ENCODE measurements at regions not wholly inside any gene's neighbourhood (a gene's known extent, or its start where the extent isn't known, plus 50 kb on each side); places are given as distances from the start of the nearest gene placed in this dataset.

DNA sequence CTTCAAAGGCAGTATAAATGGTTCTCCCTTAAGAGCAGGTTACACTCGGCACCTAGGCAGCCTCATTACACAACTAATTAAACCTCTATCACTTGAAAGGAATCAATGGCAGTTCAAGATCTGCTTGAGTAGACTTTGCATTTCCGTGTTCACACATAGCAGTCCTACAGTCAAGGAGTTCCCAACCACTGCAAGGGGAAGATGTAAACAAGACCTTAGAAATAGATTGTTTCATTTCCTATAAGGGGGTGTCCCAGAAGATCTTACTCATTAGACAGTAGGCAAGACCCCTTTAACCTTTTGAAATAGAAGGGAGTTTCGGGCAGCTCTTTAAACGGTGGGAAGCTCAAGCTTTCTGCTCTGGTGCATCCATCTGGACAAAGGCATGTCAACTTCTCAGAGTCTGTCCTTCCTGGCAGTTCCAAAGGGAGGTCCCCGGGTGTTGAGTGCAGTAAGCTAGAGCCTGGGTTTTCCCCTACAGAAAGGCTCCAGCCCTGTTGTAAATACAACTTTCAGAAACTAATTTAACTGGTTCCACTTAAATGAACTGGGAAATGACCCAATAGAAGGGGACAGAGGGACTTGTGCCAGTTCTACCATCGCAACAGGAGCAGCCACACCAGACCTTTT, 150.8 kb downstream of the RBMX2 start:
- H3K27me3 Mint-ChIP-seq (ENCODE audit: insufficient read depth, unreplicated experiment): peaks cover 90% of the 10 kb centered on the region
- CTCF ChIA-PET: interaction anchor here (0.6 kb wide), 1 partner anchor 145 kb away, joined by 4 read pairs; no protein-coding TSS in a partner anchor
- no peaks in the 10 kb centered on the region for H3K36me3 Mint-ChIP-seq (ENCODE audit: insufficient read depth, unreplicated experiment)
- H3K27ac Mint-ChIP-seq (ENCODE audit: low read depth, unreplicated experiment): no peak overlapping the region
- no peak for DNase-seq (ENCODE audit: unreplicated experiment)
- intact Hi-C loops (cut with micrococcal nuclease): no loop called here
- H3K9me3 Mint-ChIP-seq (ENCODE audit: unreplicated experiment): no peaks in the 10 kb centered on the region
- H3K4me3 Mint-ChIP-seq (ENCODE audit: unreplicated experiment): no peak overlapping the region
- no peaks in the 10 kb centered on the region for H3K4me1 Mint-ChIP-seq (ENCODE audit: insufficient read depth, unreplicated experiment)
- BruUV-seq (replicated peaks): no TSS peak
- TF ChIP-seq, protein P1, sequence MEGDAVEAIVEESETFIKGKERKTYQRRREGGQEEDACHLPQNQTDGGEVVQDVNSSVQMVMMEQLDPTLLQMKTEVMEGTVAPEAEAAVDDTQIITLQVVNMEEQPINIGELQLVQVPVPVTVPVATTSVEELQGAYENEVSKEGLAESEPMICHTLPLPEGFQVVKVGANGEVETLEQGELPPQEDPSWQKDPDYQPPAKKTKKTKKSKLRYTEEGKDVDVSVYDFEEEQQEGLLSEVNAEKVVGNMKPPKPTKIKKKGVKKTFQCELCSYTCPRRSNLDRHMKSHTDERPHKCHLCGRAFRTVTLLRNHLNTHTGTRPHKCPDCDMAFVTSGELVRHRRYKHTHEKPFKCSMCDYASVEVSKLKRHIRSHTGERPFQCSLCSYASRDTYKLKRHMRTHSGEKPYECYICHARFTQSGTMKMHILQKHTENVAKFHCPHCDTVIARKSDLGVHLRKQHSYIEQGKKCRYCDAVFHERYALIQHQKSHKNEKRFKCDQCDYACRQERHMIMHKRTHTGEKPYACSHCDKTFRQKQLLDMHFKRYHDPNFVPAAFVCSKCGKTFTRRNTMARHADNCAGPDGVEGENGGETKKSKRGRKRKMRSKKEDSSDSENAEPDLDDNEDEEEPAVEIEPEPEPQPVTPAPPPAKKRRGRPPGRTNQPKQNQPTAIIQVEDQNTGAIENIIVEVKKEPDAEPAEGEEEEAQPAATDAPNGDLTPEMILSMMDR (IDR thresholded peaks at IDR 0.05; ENCODE audit: unreplicated experiment): no peak
- POLR2A ChIA-PET: interaction anchor here (0.7 kb wide), 1 partner anchor 350 kb away, joined by 3 read pairs; no protein-coding TSS in a partner anchor

DNA sequence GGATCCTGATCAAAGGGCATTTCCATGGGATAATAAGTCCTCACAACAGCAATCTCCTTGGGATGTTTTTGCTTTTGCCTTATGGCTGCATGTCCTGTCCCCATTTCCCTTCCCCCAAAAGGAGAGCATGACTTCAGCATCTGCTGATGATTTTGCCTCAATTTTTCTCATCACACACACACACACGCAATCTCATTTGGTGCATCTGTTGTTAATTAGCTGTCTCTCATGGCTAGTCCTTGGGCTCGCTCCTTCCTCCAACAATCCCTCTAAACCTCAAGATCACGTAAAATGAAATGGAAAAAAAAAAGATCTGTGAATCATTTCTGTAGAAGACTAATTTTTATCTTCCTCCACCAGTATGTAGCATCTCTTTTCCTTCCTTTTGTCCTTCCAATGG, 153.6 kb downstream of the RBMX2 start:
- TF ChIP-seq, protein P1 (IDR thresholded peaks at IDR 0.05; ENCODE audit: unreplicated experiment): no peak
- Mint-ChIP-seq H3K27ac (ENCODE audit: low read depth, unreplicated experiment) (no peak overlapping the region), H3K4me1 (ENCODE audit: insufficient read depth, unreplicated experiment) (no peaks in the 10 kb centered on the region), H3K36me3 (ENCODE audit: insufficient read depth, unreplicated experiment) (no peaks in the 10 kb centered on the region), H3K9me3 (ENCODE audit: unreplicated experiment) (no peaks in the 10 kb centered on the region), H3K27me3 (ENCODE audit: insufficient read depth, unreplicated experiment) (peaks cover 62% of the 10 kb centered on the region), H3K4me3 (ENCODE audit: unreplicated experiment) (no peak overlapping the region)
- intact Hi-C loops (cut with micrococcal nuclease): no loop called here
- CTCF ChIA-PET: no interaction called here
- no TSS peak for BruUV-seq (replicated peaks)
- DNase-seq (ENCODE audit: unreplicated experiment): no peak
- POLR2A ChIA-PET: no interaction called here

DNA sequence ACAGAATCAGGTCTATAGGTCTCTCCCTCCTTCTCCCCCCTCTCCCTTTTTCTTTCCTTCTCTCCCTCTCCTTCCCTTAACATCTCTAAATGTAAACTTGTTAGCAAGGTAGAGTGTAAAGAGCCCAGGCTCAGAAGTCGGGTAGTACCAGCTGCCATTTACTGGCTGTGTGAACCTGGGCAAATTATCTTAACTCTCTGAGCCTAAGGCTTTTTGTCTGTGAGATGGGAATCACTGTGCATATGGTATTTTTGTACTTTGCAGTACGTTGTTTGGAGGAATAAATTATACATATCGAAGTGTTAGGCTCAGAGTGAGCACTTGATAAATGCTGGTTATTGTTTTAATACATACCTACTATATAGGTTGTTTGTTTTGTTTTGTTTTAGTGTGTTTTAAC, 154.0 kb downstream of the RBMX2 start:
- DNase-seq (ENCODE audit: unreplicated experiment): no peak
- intact Hi-C loops (cut with micrococcal nuclease): no loop called here
- no peak overlapping the region for H3K27ac Mint-ChIP-seq (ENCODE audit: low read depth, unreplicated experiment)
- H3K4me3 Mint-ChIP-seq (ENCODE audit: unreplicated experiment): no peak overlapping the region
- no peaks in the 10 kb centered on the region for H3K9me3 Mint-ChIP-seq (ENCODE audit: unreplicated experiment)
- ChIA-PET POLR2A (no interaction called here), CTCF (interaction anchor here (1.2 to 1.5 kb wide), 2 partner anchors 10 to 16 kb away, joined by 3 to 6 read pairs; no protein-coding TSS in a partner anchor)
- H3K27me3 Mint-ChIP-seq (ENCODE audit: insufficient read depth, unreplicated experiment): peaks cover 58% of the 10 kb centered on the region
- no peaks in the 10 kb centered on the region for H3K4me1 Mint-ChIP-seq (ENCODE audit: insufficient read depth, unreplicated experiment)
- no TSS peak for BruUV-seq (replicated peaks)
- no peaks in the 10 kb centered on the region for H3K36me3 Mint-ChIP-seq (ENCODE audit: insufficient read depth, unreplicated experiment)
- TF ChIP-seq, protein P1 (IDR thresholded peaks at IDR 0.05; ENCODE audit: unreplicated experiment): no peak

DNA sequence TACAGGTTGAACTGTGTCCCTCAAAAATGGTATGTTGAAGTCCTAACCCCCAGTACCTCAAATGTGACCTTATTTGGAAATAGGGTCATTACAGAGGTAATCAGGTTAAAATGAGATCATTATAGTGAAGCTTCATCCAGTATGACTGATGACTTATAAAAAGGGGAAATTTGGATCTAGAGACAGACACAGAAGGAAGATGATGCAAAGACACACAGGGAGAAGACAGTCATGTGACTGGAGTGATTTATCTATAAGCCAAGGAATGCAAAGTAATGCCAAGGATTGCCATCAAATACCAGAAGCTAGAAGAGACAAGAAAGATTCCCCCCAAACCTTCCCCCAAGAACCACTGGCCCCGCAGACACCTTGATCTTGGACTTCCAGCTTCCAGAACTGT, 155.2 kb downstream of the RBMX2 start:
- Mint-ChIP-seq H3K27me3 (ENCODE audit: insufficient read depth, unreplicated experiment) (peaks cover 46% of the 10 kb centered on the region), H3K4me1 (ENCODE audit: insufficient read depth, unreplicated experiment) (no peaks in the 10 kb centered on the region), H3K4me3 (ENCODE audit: unreplicated experiment) (no peak overlapping the region), H3K9me3 (ENCODE audit: unreplicated experiment) (no peaks in the 10 kb centered on the region), H3K36me3 (ENCODE audit: insufficient read depth, unreplicated experiment) (no peaks in the 10 kb centered on the region), H3K27ac (ENCODE audit: low read depth, unreplicated experiment) (no peak overlapping the region)
- no TSS peak for BruUV-seq (replicated peaks)
- DNase-seq (ENCODE audit: unreplicated experiment): no peak
- ChIA-PET CTCF (interaction anchor here (1.2 to 1.5 kb wide), 2 partner anchors 8 to 18 kb away, joined by 3 to 6 read pairs; no protein-coding TSS in a partner anchor), POLR2A (no interaction called here)
- TF ChIP-seq, protein P1 (IDR thresholded peaks at IDR 0.05; ENCODE audit: unreplicated experiment): no peak
- intact Hi-C loops (cut with micrococcal nuclease): no loop called here

Data from MCF 10A (cell line).